HEK293T (cell line): ENCODE measurements at regions not wholly inside any gene's neighbourhood (a gene's known extent, or its start where the extent isn't known, plus 50 kb on each side); places are given as distances from the start of the nearest gene placed in this dataset.
"Not testable (repeated sequence)": the region's sequence is repeated elsewhere in the genome, so short reads cannot be mapped to it uniquely, and the experiment has no call there.

Experiments
- BHLHE40 ChIP-seq: fragments of 450-650 bp; IDR thresholded peaks from 2 replicates; pipeline ENCODE4 v1.6.1; 2016; ENCODE audit warnings: mild to moderate bottlenecking, moderate library complexity, borderline replicate concordance
- SP1 ChIP-seq: fragments of 450-650 bp; IDR thresholded peaks from 2 replicates; pipeline ENCODE4 v1.6.1; 2017
- SUZ12 ChIP-seq: fragments of 450-650 bp; IDR thresholded peaks from 2 replicates; pipeline ENCODE4 v1.6.1; 2016; ENCODE audit warnings: mild to moderate bottlenecking

DNA sequence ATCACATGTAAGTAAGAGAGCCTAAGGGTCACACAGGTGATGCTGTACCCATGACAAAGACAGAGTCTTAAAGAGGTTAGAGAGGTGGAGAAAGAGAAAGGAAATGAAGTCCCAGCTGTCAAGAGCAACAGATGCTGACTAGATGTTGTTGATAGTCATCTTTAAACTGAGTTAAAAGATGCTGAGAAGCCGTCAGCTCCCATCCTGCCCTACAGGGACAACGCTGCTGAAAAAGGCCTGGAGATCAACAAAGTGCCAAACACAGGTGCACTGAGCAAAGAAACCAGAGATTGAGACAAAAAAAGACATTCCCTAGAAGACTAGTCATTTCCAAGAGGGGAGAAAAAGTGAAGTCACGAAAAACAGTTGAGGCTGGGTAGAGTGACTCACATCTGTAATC lies 145.0 kb upstream of the DRD5 start:
- TF ChIP-seq SUZ12, SP1, BHLHE40: not testable (repeated sequence)
